D341Med (cell line): ENCODE measurements at regions not wholly inside any gene's neighbourhood (a gene's known extent, or its start where the extent isn't known, plus 50 kb on each side); places are given as distances from the start of the nearest gene placed in this dataset.
A peak's percentile ranks its signal among the peaks of the same experiment; 100 is the strongest.
"Not testable (repeated sequence)": the region's sequence is repeated elsewhere in the genome, so short reads cannot be mapped to it uniquely, and the experiment has no call there.

ENCODE experiments used
- DNase-seq: peaks from one replicate; pipeline ENCODE4 v3.0.0; 2012; ENCODE audit warnings: low spot score

GRCh38 chr12:78338054-78338785 is 507.5 kb downstream of the NAV3 start:
- no peak for DNase-seq

DNA sequence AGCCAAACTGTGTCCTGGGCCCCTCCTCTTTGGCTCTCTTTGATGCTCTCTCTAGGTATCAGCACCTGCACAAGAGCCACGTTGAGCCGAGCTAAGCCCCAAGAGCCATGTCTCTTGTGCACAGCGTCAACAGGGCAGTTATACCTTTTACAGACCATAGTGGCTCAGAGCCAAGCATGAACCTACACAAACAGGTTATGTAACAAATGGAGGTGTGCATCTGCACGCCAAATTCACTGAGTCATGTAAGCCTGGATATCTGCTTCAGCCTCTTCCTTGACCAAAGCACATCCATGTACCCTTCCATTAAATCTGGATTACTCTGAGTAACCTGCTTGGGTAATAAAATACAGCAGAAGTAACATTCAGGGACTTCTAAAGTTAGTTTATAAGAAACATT is 509.7 kb downstream of the NAV3 start:
- DNase-seq: no peak

GRCh38 chr12:78343657-78344056 is 513.0 kb downstream of the NAV3 start:
- DNase-seq: no peak

DNA sequence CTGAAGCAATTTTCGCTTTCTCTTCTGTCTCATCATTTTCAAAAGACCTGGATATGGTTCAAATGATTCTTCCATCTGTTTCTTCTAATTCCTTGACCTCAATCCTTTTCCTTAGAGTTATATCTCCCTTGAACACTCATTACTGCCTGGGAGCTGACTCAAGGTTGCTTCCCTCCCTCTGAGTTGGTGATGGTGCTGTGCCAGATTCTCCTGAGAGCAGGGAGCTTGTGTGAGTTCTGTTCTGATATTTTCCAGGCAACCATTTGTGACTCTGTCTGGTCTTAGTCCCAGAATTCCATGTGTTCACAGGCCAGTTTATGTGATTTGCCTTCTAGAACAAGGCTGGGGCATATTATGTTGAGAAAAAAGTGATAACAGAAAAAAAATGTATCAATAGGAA is 505.1 kb upstream of the SYT1 start:
- no peak for DNase-seq

DNA sequence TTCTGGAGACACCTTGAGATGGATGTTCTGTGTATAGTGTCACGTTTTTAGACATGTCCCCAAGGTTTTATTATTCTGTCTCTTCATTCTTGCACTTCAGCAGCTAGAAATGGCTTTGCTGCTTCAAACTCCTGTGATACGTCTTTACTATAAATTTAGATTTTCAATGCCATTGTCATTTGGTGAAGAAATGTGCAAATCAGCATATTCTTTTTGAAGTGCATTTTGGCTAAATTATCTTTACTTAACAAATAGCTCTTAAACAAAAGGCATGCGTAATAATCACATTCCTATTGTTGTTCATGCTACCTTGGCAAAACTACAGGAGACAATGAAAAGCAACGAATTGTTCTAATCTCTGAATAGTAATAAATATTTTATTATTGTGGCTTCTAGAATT is 502.9 kb upstream of the SYT1 start:
- no peak for DNase-seq

- no peak for DNase-seq
These were observed 493.3 kb upstream of the SYT1 start for GRCh38 chr12:78371284-78371683.

DNA sequence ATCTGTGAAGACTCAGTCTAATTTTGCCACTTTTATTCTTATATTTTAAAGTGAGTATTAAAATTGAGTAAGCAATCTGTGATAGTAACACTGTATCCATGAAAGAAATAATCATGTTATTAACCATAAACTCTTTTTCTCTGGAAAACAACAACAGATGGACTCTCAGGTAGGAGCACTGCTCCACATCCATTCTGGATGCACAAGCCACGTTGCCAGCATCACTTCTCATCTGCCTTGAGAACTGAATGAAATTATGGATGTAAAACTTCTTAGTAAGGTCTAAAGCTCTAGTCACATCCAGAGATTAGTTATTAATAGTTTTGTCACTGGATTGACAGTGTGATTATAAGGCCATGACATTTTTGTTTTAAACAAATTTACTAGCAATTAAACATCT is 489.1 kb upstream of the SYT1 start:
- DNase-seq: no peak

DNA sequence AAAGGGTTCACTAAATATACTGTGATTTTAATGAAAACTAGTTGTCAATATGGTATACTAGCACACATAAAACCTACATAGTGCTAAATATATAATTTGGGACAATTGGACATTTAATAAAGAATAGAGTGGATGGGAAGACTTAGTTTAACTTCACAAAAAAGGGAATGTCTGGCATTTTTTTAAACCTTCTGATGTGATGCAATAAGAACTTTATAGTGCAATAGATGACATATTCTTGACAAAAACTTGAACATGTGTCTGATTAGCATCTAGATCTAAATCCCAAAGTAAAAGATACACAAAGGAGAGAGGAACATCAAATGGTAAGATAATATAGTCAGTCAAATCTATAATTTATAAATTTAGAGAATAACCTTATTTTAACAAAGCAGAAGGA is 488.3 kb upstream of the SYT1 start:
- DNase-seq: no peak

DNA sequence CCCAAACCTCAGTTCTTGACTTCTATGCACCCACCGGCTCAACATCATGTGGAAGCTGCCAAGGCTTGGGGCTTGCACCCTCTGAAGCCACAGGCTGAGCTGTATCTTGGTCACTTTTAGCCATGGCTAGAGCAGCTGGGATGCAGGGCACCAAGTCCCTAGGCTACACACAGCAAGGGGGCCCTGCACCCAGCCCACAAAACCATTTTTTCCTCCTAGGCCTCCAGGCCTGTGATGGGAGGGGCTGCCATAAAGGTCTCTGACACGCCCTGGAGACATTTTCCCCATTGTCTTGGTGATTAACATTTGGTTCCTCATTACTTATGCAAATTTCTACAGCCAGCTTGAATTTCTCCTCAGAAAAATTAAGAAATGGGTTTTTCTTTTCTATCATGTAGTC is 485.5 kb upstream of the SYT1 start:
- not testable (repeated sequence) for DNase-seq

DNA sequence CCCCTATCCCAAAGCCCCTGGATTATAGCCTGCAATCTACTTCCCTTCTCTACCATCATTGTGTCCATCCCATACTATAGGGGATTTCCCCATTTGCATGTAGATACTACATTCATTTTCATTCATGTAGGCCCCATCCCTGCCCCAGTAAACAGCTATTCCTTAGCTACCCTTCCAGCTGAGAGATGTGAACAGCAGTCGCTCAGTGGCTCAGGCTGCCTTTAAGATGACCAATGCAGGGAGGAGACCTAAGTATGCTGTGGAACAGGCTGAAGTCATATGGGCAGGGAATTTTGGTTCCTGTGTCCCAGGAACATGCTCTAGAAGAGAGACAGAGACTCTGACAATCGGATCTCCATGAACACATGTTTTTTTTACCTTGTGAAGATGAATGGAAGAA is 481.2 kb upstream of the SYT1 start:
- no peak for DNase-seq

DNA sequence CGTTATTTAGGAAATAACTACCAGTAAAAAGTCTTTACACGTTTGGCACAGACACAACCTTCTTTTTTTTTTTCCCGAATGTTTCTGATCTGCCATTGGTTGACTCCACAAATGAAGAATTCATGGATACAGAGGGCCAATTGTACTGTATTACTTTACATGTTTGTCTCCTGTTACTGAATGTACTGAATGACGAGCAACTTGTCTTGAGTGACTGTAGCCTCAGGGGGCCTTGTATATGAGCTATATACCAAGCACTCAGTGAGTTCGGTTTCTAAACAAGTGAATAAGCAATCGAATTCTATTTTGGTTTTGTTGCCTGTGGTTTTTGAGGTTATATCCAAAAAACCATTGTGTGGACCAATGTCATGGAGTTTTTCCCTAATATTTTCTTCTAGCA is 480.0 kb upstream of the SYT1 start:
- DNase-seq: no peak

GRCh38 chr12:78385541-78385940 is 479.0 kb upstream of the SYT1 start:
- DNase-seq: no peak

GRCh38 chr12:78386871-78387270 is 477.7 kb upstream of the SYT1 start:
- no peak for DNase-seq

GRCh38 chr12:78387721-78388120 is 476.9 kb upstream of the SYT1 start:
- DNase-seq: no peak

DNA sequence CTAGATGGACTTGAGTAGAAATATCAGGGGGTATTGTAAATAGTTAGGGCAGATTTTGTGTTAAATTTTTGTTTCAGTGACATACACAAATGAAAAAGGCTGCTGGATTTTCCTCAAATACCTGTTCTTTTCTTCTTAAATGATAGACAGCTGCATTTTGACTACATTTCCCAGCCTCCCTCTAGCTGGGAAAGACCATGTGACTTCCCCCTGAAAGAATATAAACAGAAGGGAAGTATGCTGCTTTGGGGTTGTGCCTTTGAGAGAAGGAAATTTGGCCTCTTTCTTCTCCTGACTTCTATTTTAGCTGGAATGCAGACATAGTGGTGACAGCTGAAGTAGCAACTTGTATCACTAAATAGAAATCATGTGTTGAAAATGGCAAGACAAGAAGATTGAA is 476.1 kb upstream of the SYT1 start:
- DNase-seq: no peak

- DNase-seq: no peak
These were observed 473.7 kb upstream of the SYT1 start for GRCh38 chr12:78390920-78391319.

DNA sequence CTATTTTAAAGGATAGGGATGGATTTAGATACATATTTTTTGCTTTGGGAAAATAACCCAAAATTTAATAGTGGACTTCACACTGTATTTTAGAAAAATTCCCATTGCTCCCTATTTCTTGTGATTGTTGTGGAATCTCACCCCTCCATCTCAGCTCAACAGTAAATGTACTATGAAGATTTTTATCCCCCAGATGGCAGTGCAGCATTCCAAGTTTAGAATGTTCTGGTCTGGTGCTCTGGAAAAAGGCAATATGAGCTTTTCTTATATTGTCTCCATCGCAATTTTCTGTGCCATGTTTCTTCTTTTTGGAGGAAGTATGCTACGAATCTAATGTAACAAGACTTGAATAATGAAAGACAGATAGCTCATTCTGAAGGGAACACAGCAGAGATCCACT is 471.7 kb upstream of the SYT1 start:
- DNase-seq: peak; percentile 26

DNA sequence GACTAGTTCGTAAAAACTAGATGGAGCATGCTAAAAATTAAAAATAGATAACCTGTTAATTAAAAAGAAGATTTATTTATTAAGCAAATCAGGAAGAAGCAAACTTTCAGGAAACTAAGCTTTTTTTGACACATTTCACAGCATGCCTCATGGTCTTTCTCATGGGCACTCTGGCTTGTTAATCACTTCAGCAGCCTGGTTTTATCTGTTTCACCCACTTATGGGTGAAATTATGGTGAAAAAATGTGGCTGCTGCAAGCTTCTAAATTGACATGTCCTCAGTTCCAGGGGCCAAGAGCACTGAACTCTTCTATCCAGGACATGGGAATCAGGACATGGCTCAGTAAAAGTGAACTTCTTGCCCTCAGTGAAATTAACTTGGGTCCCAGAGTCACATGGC is 468.6 kb upstream of the SYT1 start:
- no peak for DNase-seq

GRCh38 chr12:78396538-78396937 is 468.0 kb upstream of the SYT1 start:
- DNase-seq: no peak

- DNase-seq: no peak
These were observed 465.8 kb upstream of the SYT1 start for GRCh38 chr12:78398750-78399149.

DNA sequence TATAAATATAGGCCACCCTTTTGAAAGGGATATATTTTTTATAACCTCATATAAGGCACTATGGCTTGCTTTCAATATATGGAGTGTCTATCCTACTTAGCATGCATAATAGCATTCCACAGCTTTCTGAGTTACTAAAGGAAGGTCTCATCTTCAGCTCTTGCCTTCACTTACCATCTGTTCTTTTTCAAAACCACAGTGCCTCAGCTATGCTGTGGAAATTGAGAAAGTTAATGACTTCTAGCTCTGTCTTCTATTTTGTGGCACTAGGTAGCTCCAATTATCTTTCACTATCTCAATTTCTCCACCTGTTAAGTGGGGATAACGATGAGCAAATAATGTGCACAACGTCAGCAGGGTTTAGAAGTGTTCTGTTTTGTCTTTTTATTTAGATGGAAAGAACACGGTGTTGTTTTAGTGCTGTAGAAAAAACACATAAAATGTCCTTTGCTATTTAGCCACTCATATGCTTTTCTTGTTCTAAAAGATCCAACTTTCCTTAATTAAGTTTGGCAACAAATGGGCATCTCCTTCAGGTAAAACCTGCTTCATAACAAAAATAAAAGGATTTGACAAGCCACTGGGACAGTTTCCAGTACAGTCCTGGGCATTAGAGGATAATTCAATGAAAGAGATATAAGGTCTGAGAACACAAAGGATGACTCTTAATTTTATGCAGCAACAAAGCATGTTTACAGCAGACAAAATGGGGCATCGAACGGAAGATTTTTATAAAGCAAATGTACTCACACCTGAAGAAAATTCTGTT is 462.0 kb upstream of the SYT1 start:
- no peak for DNase-seq

GRCh38 chr12:78403136-78403535 is 461.4 kb upstream of the SYT1 start:
- no peak for DNase-seq

DNA sequence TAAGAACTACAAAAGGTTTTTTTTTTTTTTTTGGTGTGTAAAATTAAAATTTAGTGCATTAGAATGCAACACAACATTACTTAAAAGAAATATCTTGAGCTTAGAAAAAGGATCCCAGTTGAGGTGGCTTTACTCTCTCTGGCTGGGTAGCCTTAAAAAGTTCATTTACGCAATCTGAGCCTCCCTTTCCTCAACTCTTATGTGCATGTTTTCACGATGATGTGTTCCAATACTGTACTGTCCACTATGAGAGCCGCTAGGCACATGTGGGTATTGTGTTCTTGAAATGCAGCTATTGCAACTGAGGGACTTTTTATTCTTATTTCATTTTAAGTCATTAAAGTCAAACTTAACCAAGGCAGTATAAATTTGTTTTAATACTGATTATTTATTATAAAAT is 460.9 kb upstream of the SYT1 start:
- DNase-seq: no peak

GRCh38 chr12:78406213-78406612 is 458.4 kb upstream of the SYT1 start:
- DNase-seq: no peak
